GM19239 (cell line): ENCODE measurements at regions not wholly inside any gene's neighbourhood (a gene's known extent, or its start where the extent isn't known, plus 50 kb on each side); places are given as distances from the start of the nearest gene placed in this dataset.

Experiments used
- DNase-seq: peaks from one replicate; pipeline ENCODE4 v3.0.0; 2011; ENCODE audit warnings: low spot score; ENCODE audit not compliant: insufficient read length
- FAIRE-seq: peaks from 2 replicates; lab custom pipeline; 2011; peaks lifted over from hg19 to GRCh38; lab: Jason Lieb, UNC

DNA sequence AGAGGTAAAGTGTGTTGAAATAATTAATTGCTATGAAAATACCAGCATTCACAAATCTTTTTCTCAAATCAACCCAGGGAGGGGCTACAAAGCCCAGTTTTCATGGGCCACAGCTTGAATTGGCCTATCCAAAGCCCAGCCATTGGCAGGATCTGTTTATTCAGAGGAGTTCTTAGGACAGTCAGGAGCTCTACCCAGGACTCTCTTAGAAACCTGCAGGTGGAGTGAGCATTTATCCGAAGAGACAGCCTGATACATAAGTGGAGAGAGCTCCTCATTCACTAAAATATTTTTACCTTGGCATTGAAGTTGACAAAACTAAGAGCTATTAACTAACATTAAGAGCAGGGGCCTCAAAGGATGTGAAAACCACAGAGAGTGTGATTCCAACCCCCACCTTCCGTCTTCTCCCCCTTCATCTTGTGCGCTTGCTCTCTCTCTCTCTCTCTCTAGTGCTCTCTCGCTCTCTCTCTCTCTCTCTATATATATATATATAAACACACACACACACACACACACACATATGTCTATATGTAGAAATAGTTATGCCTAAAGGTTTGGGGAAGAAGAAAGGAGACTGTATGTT is 315.5 kb downstream of the SNAPC1 start:
- FAIRE-seq (no peak), DNase-seq (no peak)

DNA sequence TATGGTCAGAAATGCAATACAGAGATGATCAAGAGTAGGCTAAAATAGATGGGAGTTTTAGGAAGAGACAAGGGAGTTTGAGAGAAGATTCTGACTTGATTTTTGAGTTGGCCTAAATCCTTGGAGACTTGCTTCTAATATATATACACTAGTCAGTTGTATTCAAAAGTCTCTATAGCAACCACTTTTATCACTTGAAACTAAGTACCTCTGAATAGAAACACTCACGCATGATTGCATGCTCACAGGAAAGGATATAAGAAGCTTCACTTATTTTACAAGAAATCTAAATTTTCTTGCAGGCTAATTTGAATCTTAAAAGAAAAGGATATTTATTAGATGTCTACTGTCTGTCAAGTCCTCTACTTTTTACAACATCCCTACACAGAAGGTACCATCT is 316.8 kb downstream of the SNAPC1 start:
- peak; percentile 62 for FAIRE-seq
- no peak for DNase-seq

DNA sequence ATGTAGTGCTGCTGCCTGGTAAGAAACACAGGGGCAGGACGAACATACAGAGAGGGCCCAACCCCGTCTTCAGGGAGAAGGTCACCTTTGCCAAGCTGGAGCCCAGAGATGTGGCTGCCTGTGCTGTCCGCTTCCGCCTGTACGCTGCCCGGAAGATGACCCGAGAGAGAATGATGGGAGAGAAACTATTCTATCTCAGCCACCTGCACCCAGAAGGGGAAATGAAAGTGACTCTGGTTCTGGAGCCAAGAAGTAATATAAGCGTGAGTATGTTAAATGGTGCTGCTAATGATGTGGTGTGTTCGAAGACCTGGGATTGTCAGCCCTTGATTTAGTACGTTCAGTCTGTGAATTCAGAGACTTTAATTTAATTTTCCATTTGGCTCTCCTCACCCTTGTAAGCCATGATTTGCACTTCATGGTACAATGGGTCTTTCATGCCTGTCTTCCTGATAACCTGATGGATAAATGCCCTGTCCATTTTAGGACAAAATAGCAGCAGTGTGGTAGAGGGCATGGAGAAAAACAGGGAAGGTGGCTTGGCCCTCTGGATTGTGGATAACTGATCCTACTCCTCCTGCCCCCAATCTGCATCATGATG is 318.9 kb downstream of the SNAPC1 start:
- DNase-seq (peak; percentile 20), FAIRE-seq (peak; percentile 97)

DNA sequence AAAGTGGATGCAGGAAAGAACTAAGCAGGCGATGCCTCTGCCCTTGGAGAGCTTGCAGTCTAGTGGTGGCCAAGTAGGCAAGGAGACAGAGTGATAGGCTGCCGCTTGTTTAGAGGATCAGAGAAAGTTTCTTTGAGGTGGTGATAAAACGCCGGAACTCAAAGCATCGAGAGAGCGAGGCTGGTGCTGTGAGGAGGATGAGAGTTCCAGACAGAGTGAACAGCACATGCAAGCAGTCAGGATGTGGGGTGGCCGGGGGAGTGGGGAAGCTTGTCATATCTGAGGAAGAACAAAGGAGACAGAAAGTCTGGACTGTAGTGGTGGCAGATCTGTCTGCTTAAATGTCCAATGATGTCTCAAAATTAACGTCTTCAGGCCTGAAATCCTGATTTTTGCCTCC is 319.7 kb downstream of the SNAPC1 start:
- FAIRE-seq = no peak
- no peak for DNase-seq

DNA sequence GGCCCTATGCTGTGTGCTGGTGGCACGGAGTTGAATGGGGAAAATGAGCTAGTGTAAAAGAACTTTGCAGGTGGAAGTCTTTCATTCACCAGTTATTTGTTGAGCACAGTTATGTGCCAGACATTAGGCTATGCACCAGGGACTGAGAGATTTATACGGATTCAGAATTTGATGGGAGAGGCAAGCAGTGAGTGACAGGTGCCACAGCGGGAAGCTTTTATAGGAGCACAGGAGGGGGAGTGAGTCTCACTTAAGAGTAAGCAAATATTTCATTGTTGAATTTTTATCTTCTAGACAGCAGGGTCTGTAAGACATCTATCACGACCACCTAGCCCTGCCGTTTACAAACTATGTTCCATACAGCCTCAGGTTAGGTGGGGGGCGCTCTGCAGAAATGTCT is 320.6 kb downstream of the SNAPC1 start:
- DNase-seq (no peak), FAIRE-seq (no peak)

DNA sequence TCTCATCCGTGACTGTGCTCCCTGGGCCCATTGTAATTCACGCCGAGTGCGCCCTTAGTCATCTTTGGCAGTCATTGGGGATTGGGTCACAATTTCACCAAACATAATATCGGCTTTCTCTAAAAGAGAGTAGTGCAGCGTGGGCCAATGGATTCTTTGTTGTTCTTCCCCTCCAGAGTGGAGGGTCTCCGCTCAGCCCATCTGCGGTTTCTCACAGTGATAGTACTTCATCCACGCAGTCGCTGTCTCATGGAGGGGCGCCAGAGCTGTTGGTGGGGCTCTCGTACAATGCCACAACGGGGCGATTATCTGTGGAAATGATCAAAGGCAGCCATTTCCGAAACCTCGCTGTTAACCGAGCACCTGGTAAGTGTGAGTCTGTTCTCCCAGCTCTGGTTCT is 321.8 kb downstream of the SNAPC1 start:
- FAIRE-seq (no peak), DNase-seq (no peak)

DNA sequence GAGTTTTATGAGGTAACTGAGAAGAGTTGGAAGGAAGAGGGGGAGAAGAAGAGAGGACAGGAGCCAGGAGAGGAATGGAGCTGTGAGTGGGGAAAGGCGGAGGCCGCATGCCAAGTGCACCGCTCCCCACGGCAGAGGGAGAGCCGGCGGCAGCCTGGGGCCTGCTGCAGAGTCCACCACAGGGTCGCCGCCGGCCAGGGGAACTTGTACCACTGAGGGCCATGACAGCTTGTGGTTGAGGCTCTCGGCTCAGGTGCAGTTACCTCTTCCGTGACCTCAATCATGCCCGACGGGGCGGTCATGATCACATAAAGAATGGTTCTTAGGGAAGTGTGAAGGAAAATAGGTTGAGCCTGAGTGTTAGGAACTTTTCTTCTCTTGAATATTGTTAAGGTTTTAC is 325.0 kb downstream of the SNAPC1 start:
- DNase-seq (no peak), FAIRE-seq (no peak)

DNA sequence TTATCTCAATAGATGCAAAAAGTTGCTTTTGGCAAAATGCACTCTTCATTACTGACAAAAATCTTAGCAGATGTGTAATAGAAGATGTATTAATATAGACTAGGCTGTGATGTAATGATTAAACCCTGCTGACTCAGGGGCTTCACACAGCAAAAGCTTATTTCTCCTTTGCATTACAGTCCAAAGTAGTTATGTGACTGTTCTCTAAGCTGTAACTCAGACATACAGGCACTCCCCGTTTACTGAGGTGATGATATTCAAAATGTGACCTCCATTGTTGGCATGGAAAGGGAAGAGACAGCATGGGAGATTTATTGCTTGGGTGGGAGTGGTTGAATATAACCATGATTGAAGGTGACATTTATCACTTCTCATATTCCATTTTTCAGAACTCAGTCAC is 331.5 kb downstream of the SNAPC1 start:
- DNase-seq (no peak), FAIRE-seq (no peak)

DNA sequence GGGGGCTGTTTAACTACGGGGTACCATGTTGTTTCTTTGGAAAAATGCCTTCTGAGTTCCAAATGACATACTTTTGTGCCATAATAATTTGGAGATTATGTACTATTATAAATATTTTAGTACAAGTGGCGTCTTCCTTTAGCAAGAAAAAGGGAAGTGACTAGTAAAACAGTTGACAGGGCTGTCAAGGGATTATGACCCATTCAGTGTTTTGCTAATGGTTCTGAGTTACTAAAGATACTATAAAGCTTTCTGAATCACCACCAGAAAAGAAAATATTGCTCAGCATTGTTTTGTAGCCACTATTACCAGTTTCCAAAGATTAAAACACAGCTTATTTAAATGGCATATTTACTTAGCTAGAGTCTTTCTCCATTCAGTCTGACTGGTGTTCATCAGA is 334.9 kb downstream of the SNAPC1 start:
- FAIRE-seq (no peak), DNase-seq (no peak)

DNA sequence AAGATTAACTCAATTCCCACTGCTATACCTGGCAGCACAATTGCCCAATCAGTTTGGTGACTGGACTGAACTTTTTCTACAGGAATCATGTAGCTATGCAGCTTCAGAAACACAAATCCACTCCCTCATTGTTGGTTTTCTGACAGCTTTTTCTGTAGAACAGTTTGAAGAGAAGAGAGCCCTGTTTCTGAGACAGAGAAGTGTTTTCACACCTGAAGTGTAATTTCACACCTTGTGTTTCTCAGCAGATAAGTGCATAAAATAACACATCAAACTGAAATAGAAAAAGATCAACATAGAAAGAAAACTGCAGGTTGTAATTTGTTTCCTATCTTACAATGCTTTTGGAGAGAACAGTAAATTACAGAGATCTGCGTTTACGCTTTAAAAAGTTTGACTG is 335.6 kb downstream of the SNAPC1 start:
- FAIRE-seq = no peak
- DNase-seq = no peak

DNA sequence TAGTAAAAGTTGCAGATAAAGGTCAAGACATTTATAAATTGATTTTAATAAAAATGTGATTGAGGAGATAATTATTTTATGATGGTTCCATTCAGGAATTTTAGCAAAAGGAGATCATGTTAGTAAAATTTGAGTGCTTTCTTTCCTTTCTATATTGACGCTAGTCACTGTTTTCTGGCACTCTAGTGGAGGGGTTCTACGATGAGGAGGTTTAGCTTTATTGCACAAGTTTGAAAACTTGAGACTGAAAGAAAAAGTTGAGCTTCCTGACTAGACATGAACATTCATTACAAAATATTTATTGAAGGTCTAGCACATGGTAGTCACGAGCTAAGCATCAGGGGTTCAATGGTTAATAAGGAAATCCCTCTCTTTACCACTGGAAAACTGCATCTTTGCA is 336.1 kb downstream of the SNAPC1 start:
- FAIRE-seq = no peak
- no peak for DNase-seq

DNA sequence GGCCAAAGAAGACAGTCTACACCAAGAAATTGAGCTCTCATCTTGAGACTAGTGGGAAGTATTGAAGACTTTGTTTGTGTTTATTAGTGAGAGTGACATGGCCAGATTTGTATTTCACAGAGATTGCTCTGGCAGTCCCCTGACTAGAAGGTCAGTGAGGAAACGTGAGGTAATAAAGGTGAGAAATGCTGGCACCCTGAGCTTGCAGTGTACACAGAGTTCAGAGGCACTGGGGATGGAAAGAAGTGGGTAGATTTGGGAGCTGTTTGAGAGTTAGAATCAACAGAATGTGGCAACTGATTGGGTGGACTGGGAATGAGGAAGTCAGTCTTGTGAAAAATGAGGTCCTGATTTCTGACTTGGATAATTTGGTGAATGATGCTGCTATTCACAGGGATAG is 336.9 kb downstream of the SNAPC1 start:
- FAIRE-seq = no peak
- DNase-seq = no peak

DNA sequence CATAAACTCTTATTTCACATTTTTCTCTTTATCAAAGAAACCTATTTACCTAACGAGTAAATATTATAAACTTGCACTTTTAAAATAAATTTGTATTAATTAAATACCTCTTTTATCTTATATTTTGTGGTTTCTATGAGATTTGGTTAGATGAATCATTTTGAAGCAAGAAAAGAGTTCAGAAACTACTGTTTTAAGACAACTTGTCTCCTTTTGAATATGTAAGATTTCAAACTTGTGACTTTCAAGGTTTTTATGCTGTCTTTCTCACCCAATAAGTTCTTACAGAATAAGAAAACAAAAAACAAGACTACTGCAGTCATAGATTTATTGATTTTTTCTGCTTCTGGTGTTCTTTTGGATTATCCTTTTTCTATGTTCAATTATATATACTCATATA is 339.0 kb downstream of the SNAPC1 start:
- FAIRE-seq = no peak
- no peak for DNase-seq

DNA sequence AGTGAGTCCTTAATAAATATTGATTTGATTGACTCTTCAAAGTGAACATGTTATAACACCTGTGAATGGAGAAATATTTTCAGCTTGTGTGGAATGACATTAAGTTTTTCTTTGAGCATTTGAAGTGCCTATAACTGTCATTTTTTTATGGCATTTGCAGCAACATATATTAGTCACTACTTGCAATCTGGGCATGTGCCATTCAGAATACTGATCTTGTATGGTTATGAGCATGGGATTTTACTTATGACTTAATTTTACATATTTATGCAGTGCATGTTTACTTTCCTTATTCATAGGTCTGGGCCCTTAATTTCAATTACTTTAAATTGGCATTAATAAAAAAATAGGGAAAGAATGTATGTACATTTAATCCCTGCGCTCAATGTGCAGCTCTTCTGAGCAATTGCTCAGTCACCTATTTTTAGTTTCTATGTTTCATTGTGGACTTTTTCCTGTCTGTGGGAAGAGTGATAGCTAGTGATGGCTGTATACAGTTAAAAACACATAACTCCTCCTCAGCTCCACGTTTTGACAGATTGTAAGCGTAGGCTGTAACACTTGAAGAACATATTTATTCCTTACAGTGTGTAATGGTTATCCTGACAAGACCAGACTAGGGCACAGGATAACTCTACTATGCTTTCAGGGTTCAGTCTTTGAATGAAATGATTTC is 339.6 kb downstream of the SNAPC1 start:
- FAIRE-seq = peak; percentile 14
- DNase-seq = no peak

DNA sequence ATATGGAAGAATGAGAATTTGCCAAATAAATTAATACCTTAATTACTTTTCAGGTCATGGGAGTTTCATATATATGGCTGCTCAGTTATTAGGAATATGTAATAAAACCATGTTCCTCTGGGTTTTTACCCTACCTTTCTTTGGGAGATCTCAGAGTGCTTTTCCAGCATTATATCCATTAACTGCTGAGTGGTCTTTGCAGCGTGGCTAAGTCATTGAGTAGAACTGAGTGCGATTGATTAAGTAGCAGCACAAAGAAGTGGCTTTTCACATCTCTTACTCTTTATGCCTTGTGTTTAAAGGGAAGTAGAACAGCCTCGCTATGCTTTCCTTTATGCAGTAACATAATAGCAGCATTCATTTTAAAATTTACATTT is 340.1 kb downstream of the SNAPC1 start:
- no peak for DNase-seq
- FAIRE-seq = no peak

DNA sequence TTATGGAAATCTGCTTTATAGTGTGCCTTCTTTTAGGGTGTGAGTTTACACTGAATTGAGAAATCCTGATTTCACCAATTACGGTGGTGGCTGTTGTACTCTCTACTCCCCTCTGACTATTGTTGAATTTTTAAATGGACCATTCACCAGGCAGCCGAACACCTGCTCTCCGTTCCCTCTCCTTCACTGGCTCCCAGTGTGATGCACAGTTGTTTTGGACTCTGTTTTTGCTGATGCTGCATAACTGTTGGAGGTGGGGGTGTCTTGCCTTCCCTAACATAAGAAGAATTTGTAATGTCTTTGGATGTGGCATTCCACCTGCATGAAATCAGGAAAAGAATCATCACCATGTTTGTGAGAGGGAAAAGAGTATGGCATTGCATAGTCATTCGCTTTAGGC is 341.2 kb downstream of the SNAPC1 start:
- no peak for DNase-seq
- no peak for FAIRE-seq

DNA sequence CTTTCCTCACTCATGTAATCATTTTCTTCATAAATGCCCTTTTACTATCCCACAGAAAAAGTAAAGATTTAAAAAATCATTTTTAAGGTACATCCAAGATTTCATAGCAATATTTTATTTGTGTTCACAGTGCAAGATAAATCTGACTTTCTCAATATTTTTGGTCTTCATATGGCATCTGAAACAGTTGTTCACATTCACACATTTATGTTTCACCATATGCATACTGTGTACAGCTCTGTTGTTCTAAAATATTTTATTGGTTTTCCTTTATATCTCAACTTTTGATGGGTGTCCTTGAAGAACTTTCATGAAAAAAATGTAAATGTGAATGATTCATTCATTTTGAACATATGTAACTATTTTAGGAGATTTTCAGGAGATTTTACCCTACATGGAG is 348.7 kb downstream of the SNAPC1 start:
- FAIRE-seq (no peak), DNase-seq (no peak)

DNA sequence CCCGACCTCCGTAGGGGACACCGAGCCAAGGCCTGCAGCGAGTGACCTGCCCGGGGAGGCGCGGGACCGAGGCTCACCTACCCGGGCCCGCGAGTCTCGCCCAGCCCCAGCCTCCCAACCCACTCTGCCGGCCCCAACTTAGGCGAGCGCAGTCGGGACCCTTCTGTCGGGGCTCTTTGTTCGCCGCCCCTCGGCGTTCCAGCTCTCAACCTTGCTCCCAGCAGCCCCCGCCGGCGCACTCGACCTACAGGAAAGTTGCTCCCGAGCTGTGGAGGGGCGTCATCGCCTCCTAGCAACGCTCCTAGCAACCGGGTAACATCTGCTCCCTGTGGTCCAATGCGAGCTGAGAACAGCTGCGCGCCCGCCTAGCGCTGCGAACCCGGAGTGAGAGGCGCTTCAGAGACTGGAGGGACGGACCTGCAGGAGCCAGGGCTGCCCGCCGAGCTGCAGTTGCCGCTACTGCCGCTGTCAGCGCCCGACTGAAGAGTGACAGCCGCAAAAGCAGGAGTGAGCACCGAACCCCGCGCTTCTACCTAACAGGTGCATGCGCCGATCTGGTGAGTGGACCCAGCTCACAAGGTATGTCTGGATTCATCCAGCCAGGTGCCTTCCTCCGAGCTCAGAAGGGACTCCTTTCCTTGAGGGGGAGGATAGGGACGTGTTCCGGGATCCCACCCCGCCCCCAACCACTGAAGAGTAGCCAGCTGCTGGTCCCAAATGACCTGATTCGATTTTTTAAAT is 355.0 kb downstream of the SNAPC1 start:
- peak; percentile 24 for DNase-seq
- FAIRE-seq = peak; percentile 52

DNA sequence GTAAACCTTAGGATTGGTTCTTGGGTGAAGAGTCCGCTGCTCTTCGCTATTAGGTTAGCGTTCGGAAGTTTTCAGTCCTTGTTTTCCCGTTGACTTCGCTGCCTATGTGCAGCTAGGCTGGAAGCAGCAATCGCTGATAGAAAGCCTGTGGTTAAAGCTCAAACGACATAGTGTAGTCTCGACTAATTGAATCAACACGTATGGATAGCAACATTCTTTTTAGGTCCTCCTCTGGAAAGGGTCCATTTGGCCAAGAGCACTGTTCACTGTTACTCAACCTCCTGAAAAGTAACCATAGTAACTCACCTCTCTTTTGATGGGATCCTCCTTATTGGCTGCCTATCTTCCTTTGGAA is 355.5 kb downstream of the SNAPC1 start:
- FAIRE-seq (no peak), DNase-seq (no peak)

DNA sequence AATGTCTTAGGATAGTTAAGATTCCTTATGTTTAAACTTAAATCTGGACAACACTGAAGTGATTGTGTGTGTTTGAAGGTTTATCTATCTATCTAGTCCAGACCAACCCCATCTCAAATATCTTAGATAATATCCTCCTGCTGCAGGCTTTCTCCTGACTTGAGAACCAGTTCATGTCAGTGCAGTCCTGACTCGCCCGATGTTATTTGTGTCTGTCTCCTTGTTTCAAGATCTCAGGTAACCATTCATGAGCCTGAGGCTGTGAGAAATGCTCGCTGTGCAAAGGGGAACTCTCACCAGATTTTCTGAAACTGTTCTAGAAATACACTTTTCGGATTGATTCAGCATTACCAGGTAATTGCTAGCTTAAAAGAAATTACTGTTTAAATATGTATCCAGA is 356.2 kb downstream of the SNAPC1 start:
- DNase-seq (no peak), FAIRE-seq (no peak)

DNA sequence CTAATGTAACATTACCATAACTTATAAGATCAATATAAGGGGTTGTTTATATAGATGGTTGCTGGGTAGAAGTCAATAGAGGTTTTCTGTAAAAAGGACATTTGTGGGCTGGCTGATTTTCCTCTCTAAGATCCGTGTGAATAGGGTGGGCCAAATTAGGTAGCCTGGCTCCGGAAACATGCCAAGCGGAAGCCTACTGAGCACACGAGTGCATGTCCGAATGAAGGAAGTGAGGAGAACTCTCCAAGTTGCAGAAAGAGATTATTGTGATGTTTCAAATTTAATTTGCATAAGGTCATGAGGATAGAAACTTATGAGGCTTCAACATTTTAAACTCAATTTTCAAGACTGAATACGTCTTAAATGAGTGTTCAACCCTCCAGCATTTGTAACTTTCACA is 356.7 kb downstream of the SNAPC1 start:
- no peak for FAIRE-seq

More for the DNA sequence above, 356.7 kb downstream of the SNAPC1 start:
- DNase-seq = no peak
